Endothelial cell of umbilical vein (primary cell): ENCODE measurements at regions not wholly inside any gene's neighbourhood (a gene's known extent, or its start where the extent isn't known, plus 50 kb on each side); places are given as distances from the start of the nearest gene placed in this dataset.

ENCODE experiments used
- POLR2A ChIP-seq: IDR thresholded peaks from 2 replicates; pipeline ENCODE4 v1.6.1; 2012; ENCODE audit warnings: low read depth, mild to moderate bottlenecking, control low read depth, low read length
- TF ChIP-seq, protein P1 (sequence below), 2 donors: IDR thresholded peaks; 1 replicate in 1 of 2; 2 replicates in 1 of 2; pipeline ENCODE4 v1.5.1; 2011; ENCODE audit warnings: low read length in 2 of 2, mild to moderate bottlenecking in 2 of 2, moderate library complexity in 2 of 2, control low read depth in 1 of 2, inconsistent platforms in 1 of 2, low read depth in 1 of 2; ENCODE audit not compliant: insufficient read depth in 1 of 2; ENCODE audit errors: extremely low read depth in 1 of 2

DNA sequence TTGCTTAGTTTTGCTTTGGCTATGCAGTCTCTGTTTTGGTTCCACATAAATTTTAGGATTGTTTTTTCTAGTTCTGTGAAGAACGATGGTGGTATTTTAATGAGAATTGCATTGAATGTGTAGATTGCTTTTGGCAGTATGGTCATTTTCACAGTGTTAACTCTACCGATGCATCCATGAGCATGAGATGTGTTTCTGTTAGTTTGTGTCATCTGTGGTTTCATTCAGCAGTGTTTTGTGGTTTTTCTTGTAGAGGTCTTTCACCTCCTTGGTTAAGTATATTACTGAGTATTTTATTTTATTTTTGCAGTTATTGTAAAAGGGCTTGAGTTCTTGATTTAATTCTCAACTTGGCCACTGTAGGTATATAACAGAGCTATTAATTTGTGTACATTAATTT is 78.2 kb upstream of the ZNF92 start:
- no peak for TF ChIP-seq POLR2A
- TF ChIP-seq, protein P1, sequence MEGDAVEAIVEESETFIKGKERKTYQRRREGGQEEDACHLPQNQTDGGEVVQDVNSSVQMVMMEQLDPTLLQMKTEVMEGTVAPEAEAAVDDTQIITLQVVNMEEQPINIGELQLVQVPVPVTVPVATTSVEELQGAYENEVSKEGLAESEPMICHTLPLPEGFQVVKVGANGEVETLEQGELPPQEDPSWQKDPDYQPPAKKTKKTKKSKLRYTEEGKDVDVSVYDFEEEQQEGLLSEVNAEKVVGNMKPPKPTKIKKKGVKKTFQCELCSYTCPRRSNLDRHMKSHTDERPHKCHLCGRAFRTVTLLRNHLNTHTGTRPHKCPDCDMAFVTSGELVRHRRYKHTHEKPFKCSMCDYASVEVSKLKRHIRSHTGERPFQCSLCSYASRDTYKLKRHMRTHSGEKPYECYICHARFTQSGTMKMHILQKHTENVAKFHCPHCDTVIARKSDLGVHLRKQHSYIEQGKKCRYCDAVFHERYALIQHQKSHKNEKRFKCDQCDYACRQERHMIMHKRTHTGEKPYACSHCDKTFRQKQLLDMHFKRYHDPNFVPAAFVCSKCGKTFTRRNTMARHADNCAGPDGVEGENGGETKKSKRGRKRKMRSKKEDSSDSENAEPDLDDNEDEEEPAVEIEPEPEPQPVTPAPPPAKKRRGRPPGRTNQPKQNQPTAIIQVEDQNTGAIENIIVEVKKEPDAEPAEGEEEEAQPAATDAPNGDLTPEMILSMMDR (IDR thresholded peaks at IDR 0.05; ENCODE audit: extremely low read depth in 1 of 2, insufficient read depth in 1 of 2, low read depth in 1 of 2, low read length in 2 of 2) = no peak
